Glomerular visceral epithelial cell (primary cell): ENCODE measurements at regions not wholly inside any gene's neighbourhood (a gene's known extent, or its start where the extent isn't known, plus 50 kb on each side); places are given as distances from the start of the nearest gene placed in this dataset.

ENCODE experiments used
- DNase-seq: peaks from one replicate; pipeline ENCODE4 v3.0.0-alpha.2; 2016; ENCODE audit errors: extremely low spot score

DNA sequence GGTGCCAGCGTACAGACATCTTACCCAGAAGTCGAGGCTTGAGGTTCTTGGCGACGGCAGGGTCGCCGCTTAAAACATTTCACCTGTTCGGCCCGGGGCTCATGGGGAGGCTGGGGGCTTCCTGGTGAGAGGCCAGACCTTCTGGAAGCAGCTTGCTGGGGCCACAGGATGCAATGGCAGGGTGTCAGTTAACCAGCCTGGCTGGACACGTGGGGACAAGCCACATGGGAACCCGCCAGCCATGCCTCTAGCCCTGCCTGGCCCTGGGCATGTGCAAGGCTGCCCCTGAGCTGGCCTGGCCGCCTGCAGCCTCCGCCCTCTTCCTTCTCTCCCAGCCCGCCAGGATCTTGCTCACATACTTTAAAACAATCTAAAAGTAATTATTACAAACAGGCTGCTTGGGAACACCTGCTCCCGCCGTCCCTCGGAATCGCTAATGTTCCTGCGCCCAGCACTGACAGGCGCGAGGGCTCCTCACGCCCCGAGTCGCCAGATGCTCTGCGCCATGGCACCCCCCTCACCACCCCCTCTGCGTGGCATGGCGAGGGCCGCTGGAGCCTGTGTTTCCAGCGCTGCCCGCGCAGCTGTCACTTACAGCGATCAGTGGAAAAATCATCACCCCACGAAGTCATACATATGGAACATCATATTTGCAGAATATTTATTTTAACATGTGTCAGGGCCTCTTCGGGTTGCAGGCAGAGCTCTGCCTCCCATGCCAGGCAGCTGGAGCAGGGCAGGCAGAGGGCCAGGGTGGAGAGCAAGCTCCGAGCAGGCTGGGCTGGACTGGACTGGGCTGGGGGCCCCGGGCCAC, 188.7 kb upstream of the GSE1 start:
- DNase-seq, result no peak

DNA sequence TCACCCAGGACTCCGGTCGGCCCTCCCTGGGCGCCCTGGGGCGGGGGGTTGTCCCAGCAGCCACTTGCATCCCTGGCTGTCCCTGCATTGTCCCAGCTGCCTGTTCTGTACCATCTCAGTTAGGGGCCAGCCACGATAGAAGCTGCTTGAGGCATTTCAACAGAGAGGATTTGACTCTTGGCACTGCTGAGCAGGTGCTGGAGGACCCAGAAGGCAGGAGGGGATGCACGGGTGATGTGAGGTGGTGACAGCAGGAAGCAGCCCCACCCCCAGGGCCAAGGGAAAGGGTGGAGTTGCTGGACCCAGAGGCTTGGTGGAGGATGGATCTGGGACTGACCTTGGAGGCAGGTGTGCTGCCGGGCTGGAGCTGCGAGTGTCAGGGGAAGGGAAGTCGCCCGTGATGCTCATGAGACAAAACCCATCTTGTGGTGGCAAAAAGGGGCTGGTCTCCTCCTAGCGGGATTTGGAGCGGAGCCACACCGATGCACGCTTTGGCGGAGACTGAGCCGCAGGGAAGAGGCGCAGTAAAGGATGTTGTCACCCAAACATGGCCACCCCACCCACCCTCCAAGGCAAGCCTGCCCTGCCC, 188.0 kb upstream of the GSE1 start:
- no peak for DNase-seq

DNA sequence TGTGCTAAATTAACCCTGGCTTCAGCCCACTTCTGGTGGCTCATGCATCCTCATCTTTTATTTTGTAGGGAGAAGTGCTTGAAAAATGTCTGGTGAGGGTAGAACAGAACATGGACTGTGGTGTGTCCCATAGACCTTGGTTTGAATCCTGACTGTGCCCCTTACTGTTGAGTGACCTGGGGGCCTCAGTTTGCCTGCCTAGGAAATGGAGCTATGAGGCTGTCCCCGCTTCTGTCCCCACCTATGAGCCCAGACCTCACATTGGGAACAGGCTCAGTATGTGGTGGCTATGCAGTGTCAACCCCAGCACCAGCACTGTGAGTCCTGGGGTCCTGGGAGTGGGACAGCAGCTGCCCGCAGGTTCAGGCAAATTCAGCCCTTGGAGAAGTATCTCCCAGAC, 186.3 kb upstream of the GSE1 start:
- DNase-seq, result no peak

DNA sequence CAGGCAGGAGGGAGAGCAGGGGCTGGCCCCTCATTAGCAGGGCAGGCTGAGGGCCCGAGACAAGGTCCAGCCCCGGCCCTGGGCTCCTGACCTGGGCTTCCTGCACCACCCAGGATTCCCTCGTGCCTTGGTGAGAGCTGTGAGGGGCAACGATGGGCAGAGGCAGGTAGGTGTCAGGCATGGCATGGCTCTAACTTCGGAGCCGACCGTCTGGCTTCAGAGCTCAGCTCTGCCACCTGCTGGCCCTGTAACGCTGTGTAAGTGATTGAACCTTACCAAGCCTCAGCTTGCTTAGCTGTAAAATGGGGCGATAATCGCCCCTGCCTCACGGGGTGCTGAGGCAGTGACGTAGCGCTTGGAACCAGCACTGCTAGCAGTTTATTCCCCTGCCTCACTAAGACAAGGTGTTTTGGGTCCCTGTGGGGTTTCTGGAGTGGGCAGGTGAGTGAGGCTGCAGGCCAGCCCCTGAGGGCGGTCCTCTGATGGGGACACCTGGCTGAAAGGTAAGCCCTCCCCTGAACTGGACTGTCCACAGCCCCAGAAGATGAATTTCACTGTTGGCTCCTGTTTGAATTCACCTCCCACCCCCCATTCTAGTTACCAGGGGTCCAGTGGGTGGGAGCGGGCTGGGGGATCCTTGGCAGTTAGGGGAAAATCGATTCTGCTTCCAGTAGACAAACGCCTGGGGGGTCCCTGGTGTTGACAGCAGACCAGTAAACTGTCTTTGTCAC, 184.8 kb upstream of the GSE1 start:
- DNase-seq, result peak; percentile 22

DNA sequence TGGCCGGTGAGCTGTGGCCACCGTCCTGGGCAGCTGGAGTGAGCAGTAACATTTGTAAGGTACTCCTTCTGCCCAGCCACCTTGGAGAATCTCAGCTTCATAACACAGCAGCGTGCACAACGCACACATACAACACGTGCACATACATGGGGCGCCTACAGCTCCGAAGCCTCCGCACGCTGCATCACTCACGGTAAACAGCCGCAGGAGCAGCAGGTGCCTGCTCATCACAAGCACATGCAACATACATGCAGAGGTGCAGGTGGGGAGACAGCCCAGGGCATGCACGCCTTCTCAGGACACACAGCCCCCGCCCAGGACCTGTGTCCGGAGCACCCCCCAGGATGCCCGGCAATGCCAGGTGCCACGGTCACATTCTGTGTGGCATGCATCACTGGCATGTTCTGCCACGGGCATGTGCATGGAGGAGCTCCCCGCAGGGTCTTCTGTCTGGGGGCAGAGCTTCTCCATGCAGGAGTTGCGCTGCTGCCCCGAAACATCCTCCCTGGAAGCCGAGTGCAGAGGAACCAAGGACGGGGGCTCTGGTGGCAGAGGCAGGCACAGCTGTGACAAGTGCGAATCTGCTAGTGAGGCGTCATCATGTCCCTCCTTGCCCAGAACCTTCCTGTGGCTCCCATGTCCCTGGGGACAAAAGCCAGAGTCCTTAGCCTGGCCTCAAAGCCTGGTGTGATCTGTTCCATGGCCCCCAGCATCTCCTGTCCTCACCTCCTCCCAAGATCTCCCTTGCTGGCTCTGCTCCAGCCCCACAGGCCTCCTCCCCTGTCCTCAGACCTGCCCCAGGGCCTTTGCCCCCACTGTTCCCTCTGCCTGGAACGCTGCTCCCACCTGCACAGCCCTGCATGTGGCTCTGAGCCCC, 184.0 kb upstream of the GSE1 start:
- no peak for DNase-seq

DNA sequence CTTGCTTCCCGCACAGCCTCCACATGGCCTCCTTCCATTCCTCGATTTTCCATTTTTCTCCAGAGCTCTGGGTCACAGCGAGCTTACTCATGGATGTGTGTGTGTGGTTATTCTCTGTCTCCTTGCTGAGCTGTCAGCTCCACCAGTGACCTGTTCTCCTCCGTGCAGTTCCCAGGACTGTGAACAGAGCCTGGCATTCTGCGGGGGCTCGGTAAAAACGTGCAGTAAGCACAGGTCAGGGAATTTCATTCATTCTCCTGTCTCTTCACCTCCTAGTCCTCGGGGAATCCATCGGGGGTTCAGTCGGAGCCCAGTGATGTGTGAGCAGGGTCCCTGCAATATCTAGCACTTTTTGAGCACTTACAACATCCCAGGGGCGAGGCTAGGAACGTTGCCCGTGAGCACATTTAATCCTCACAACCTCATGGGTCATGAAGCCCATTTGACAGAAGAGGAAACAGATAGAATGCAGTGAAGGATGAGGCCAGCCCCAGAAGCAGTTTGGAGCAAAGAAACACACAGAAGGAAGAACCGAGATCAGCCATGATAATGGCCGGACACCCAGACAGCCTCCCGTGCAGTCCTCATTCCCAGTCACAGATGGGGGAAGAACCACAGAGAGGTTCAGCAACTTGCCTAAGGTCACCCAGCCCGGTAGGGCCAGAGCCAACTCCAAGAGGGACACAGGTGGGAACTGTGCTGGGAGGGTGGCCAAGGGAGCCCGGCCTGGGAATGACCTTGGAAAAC, 183.2 kb upstream of the GSE1 start:
- no peak for DNase-seq

DNA sequence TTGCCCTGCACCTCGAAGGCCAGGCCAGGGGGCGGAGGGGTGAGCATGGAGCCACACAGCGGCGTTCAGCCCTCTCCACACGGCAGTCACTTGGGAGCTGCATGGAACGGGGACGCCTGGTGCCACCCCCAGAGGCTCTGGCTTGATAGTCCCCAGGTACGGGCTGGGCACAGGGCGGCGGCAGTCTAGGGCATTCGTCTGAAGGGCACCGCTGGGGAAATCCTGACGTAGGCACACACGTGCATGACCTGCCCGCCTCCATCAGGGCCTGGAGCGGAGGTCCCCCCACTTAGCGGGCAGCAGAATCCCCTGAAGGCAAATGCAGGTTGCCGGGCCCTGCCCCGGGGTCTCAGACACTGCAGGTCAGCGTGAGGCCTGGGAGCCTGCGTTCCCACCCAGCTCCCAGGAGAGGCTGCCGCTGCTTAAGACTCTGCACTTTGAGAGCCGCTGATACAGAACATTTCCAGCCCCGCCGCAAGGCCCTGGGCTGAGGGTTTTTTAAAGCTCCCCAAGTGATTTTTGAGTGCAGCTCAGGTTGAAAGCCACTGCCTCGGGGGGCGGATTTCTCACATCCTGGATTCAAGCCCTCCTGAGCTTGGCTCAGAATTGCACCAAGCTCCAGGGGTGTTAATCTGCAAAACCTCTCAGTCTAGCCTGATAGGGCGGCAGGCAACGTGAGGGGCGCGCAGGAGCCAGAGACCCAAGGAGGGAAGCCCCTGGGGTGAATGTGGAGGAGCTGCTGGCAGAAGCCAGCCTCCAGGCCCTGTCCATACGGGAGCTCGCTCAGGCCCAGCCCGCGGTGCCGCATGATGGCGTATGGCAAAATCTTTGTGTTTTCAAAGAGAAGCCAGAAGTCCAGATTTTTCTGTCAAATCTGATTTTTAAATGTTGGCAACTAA, 182.3 kb upstream of the GSE1 start:
- DNase-seq, result no peak

DNA sequence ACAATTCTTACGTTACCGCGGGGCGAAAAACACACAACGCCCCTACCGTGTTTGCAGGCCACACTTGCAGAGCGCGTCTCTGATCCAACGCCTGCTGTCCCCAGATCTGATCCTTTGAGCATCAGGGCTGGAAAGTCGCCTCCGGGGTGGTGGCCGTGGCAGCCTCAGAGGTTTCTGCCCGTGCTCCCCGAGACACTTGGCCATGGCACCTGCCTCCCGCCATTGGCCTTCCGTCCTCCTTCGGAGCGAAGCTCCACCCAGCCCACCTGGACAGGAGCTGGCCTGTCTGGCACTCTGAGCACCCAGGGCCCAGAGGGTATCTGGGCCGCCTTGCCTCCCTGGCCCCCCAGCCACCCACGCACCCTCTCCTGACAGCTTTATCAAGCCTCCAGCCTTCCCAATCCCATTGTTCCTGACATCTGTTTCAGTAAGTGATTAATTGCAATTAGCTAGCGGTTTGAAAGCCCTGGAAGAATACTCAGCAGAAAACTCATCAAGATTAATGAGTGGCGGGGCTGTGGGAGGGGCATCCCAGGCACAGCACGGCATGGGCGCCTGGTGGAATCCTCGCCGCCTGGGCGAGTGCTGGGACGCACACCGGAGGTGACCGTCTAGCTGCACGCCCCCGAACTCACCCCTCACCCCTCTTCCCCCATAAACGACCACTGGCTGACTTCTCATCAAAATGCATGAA, 181.5 kb upstream of the GSE1 start:
- no peak for DNase-seq

DNA sequence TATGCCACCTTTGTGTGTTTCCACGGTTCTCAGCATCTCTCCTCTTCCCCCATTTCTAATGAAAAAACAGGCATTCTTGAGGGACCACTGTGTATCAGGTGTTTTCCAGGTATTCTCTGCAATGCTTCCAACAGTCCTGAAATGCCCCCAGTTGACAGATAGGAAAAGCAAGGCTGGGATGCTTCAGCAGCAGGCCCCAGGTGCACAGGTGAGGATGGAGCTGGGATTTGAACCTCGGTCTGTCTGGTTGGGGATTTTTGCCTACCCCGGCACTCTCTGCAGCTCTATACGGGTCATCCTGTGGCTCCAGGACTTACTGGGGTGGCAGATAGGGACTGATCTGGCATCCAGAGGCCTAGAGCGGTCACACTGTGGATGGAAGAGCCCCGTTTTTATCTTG, 180.5 kb upstream of the GSE1 start:
- no peak for DNase-seq

DNA sequence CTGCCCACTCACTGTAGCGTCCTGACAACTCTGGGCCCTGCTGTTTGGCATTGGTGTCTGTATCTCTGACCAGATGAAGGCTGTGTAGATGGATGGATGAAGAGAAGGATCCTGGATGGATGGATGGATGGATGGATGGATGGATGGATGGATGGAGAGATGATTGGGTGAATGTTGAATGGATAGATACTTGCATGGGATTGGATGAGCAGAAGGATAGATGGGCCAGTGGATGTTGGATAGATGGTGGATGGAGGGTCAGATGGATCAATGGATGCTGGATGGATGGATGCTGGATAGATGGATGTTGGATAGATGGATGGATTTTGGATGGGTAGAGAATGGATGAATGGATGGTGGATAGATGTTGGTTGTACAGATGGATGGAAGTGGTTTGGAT, 179.6 kb upstream of the GSE1 start:
- DNase-seq, result no peak

DNA sequence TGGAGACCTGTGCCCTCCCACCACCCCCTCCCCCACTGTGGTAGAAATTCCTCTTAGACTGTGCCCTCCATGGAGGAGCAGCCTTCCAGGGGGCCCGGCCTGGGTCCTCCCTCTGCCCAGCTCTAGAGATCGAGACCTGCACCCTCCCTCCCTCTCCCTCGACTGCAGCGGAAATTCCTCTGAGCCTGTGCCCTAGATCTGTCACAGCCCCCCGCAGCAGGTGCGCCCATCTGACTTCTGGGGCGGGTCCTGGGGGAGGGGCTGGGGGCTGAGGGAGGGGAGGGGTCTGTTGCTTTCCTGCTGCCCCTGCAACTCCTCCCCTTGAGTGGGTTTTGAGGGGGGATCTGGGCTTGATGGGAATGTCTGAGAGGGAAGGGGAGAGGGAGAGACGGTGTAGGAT, 177.8 kb upstream of the GSE1 start:
- DNase-seq, result no peak

DNA sequence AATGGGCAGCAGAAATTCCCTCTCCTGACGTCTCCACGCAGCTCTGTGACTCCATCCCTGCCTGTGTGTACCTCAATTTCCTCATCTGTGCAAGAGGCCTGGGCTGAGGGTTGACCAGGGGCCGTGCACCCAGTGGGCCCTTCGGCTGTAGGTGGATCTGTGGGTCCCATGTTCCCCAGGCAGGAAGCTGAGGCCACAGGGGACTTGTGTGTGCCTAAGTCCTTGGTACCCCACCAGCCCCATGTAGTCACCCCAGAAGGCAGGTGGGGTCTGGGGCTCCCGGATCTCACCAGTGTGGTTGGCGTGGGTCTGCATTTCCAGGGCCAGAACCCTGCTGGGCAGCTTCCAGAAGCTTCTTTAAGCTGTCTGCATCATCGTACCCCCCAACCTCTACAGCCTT, 177.4 kb upstream of the GSE1 start:
- DNase-seq, result no peak

DNA sequence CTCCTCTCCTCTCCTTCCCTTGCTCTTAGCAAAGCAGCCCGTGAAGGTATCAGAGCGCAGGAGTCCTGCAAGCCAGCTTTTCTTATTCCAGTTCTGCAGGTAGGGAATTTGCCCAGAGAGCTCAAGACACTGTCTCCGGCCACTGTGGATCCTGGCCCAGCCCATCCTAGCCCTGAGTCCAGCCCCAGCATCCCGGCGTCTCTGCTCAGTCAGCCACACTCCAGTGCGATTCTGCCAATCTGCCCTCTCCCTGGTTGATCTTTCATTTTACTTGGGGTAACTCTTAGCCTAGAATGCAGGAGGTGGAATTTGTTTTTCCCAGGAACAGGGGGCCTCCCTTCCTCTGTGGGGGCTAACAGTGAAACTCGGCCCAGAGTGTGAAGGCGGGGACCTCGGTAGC, 176.9 kb upstream of the GSE1 start:
- no peak for DNase-seq

DNA sequence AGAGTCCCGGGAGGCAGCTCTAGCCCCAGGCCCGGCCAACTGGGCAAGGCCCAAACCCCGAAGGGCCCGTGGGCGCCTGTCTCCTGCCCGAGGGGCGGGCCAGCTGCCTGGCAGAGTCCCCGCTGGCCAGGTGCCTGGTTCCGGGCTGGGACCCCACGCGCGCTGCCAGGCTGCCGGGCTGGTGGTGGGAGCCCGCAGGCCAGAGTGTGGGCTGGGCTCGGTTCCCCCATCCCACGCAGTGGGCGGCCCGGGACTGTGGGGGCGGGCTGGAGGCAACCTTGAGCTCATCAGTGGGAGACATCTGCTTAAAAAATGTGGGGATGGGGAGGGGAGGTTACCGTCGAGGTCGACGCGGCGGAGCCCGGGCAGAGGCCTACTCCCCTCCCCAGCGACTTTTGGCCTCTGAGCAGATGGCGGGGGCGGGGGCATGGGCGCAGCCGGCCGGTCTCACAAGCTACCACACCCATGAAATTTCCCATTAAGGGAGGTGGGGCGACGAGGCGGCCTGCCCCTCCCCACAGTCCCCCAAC, 176.4 kb upstream of the GSE1 start:
- no peak for DNase-seq

DNA sequence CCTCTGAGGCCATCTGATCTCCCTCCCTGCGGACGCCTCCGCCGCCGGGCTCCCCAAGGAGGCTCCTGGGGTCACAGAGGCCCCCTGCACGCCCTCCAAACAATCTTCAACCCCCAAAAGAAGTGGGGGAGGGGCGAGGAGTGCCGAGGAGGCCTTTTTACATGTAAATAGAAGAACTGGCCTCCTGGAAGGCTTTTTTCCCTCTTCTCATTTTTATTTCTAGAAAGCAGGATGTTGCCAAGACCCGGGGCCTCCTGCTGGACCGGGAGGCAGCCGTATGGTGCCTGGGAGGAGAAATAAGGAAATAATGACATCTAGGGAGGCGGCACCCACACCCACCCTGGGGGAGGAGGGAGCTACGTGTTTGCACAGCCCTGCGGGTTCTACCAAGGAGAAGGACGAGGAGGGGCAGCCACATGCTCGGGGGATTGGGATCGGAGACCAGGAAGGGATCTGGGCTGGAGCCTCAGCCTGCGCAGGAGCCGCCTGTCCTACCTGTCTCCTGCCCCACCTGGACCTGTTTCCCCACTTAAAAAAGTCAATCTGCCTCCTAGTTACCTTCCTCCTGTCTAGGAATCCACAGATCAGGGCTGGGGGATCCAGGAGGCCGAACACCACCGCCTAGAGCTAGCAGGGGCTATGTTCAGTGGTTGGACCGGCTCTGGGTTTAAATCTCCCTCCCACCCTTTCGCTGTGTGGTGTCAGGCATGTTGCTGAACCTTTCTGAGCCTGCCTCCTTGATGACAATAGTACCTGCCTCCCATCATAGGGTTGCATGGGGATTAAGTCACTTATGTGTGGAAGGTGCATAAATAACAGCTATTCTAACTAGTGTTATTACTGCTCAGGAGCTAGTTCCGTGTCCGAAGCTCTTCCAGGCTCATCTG, 175.7 kb upstream of the GSE1 start:
- no peak for DNase-seq

DNA sequence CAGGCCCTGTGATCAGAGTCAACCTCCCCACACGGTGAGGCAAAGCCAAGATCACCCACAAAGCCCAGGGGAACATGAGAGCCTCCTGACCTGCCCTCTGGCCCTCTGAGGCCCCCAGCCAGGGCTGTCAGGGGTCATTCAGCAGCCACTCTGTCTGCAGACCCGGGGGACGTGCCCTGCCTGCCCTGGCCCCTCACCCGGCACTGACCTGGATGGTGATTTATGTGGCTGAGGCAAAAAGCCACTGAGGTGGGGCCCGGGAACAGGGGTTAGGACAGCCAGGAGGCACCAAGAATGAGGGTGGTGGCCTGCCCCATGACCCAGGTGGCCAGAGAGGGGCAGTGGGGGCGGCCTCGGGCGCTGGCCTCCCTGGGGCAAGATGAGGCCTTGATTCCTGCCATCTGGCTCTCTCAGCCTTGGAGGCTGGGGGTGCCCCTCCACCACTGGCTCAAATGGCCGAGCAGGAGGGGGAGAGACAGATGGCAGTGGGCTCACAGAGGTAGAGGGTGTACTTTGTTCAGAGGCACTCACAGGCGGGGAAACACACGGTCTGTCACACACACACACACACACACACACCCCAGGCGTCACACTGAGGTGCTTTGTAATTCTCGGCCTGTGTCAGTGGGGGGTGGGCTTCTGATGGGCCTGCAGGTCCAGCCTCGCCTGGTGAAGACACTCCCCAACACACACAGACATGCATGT, 174.0 kb upstream of the GSE1 start:
- DNase-seq, result no peak

DNA sequence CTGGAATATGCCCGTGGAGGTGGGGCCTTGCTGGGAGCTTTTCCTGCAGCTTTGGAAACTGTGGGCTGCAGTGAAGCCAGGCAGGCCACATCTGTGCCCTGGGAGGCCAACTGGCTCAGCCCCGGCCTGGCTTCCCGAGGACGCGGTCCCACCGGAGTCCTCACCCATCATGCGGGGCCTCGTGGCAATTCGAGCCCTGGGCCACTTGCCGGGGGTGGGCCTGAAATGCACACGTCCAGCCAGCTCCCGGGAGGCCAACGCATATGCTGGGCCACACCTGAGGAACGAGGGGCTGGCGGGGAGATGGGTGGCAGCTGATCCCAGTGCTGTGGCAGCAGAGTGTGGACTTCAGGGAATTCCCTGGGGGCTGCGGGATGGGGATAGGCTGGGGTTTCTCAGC, 172.4 kb upstream of the GSE1 start:
- no peak for DNase-seq
